ENCODE measurements at regions not wholly inside any gene's neighbourhood (a gene's known extent, or its start where the extent isn't known, plus 50 kb on each side); places are given as distances from the start of the nearest gene placed in this dataset.

DNA sequence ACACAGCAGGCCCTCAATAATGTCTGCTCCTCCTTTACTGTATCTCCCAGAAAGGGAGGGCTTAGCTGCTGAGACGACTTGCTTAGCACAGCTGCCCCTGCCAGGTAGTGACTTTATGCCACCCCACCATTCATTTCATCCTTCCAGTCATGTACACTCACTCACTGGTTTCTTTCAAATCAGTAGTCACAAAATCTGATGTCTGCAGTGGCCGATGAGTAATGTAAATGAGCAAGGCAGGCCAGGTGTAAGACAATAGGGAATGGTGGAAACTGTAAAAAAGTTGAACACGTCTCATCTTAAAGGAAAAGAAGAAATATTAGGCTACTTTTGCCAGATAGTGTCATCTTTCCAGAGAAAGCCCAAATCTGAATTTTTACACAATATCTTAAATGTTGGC lies 207.6 kb upstream of the PRICKLE2 start:
- no peak overlapping the region for H3K4me3 ChIP-seq
- H3K4me1 ChIP-seq: no peaks in the 10 kb centered on the region
- TF ChIP-seq, protein P1, sequence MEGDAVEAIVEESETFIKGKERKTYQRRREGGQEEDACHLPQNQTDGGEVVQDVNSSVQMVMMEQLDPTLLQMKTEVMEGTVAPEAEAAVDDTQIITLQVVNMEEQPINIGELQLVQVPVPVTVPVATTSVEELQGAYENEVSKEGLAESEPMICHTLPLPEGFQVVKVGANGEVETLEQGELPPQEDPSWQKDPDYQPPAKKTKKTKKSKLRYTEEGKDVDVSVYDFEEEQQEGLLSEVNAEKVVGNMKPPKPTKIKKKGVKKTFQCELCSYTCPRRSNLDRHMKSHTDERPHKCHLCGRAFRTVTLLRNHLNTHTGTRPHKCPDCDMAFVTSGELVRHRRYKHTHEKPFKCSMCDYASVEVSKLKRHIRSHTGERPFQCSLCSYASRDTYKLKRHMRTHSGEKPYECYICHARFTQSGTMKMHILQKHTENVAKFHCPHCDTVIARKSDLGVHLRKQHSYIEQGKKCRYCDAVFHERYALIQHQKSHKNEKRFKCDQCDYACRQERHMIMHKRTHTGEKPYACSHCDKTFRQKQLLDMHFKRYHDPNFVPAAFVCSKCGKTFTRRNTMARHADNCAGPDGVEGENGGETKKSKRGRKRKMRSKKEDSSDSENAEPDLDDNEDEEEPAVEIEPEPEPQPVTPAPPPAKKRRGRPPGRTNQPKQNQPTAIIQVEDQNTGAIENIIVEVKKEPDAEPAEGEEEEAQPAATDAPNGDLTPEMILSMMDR (IDR thresholded peaks at IDR 0.05): no peak
- intact Hi-C loops (cut with DNase I): no loop called here
- peaks cover 3% of the 10 kb centered on the region for H3K9me3 ChIP-seq
- H3K27ac ChIP-seq: no peak overlapping the region
- no peak for ATAC-seq
- WGBS, 3 donors: 86 to 90% (median 88%) methylated on average over 3 of the region's 3 CpGs
- peaks cover 0 to 2% (median 0%) of the 10 kb centered on the region in 3 donors for H3K27me3 ChIP-seq (ENCODE audit: insufficient read depth in 3 of 3, low read length in 2 of 3)
- DNase-seq: no peak
- H3K36me3 ChIP-seq (ENCODE audit: insufficient read depth in 1 of 2, low read depth in 1 of 2): no peaks in the 10 kb centered on the region

DNA sequence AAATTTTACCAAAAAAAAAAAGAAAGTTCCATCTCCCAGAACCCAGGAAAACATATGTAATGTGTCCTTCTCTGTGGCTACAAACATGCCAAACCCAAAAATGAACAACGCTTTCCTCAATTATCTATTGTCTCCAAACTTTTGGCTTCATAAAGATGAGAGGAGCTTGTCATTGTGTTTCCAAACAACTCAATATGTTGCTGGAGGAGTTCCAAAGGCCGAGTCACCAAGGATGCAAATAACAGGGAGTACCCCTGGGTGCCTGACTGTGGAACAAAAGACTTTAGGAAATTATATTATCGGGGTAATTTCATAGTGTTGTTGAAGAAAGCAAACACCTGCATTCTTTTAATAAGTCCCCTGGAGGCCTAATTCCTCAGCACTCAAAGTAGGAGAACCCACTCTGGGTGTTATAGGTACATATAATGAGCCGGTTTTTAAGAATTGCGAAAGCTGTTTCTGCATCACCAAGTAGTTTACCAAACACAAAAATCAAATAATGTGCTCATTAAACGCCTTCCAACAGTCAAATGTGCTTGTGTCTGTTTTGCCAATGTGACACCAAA lies 206.3 kb upstream of the PRICKLE2 start:
- H3K27me3 ChIP-seq (ENCODE audit: insufficient read depth in 3 of 3, low read length in 2 of 3): peaks cover 0 to 2% (median 0%) of the 10 kb centered on the region in 3 donors
- no peaks in the 10 kb centered on the region for H3K4me1 ChIP-seq
- DNase-seq (no peak), ATAC-seq (no peak)
- peaks cover 3% of the 10 kb centered on the region for H3K9me3 ChIP-seq
- TF ChIP-seq, protein P1 (IDR thresholded peaks at IDR 0.05): no peak
- no peak overlapping the region for H3K4me3 ChIP-seq
- WGBS, 3 donors: 63 to 73% (median 73%) methylated on average over 6 of the region's 6 CpGs
- H3K36me3 ChIP-seq (ENCODE audit: insufficient read depth in 1 of 2, low read depth in 1 of 2): no peaks in the 10 kb centered on the region
- intact Hi-C loops (cut with DNase I): no loop called here
- no peak overlapping the region for H3K27ac ChIP-seq

DNA sequence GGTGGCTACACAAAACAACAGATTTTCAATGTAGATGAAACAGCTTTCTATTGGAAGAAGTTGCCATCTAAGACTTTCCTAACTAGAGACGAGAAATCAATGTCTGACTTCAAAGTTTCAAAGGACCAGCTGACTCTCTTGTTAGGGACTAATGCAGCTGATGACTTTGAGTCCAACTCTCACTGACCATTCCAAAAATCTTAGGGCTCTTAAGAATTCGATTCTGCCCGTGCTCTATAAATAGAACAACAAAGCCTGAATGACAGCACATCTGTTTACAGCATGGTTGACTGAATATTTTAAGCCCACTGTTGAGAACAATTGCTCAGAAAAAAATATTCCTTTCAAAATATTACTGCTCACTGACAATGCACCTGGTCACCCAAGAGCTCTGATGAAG lies 202.4 kb upstream of the PRICKLE2 start:
- ATAC-seq: no peak
- Histone ChIP-seq H3K4me3 (no peak overlapping the region), H3K4me1 (no peaks in the 10 kb centered on the region), H3K9me3 (peaks cover 3% of the 10 kb centered on the region), H3K27me3 (ENCODE audit: insufficient read depth in 3 of 3, low read length in 2 of 3) (peaks cover 0 to 2% (median 0%) of the 10 kb centered on the region in 3 donors), H3K27ac (no peak overlapping the region), H3K36me3 (ENCODE audit: insufficient read depth in 1 of 2, low read depth in 1 of 2) (no peaks in the 10 kb centered on the region)
- DNase-seq: no peak
- 19 to 47% (median 31%) methylated on average over 3 of the region's 3 CpGs for WGBS, 3 donors
- intact Hi-C loops (cut with DNase I): no loop called here
- TF ChIP-seq, protein P1 (IDR thresholded peaks at IDR 0.05): no peak

DNA sequence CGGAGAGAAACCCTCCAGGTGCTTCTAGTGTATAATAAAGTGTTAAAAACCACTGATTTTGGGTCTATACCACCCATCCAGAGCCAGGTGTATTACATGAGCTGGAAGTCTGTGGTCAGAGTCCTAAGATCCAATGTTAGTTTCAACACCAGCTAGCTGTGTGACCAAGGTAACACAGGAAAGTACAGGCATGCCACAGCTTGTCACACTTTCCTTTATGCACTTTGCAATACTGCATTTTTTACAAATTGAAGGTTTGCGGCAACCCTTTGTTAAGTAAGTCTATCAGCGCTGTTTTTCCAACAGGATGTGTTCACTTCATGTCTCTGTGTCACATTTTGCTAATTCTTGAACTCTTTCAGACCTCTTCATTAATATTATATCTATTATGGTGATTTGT lies 201.3 kb upstream of the PRICKLE2 start:
- WGBS, 3 donors: 93 to 95% (median 94%) methylated on average over 3 of the region's 3 CpGs
- TF ChIP-seq, protein P1 (IDR thresholded peaks at IDR 0.05): no peak
- no peaks in the 10 kb centered on the region for H3K4me1 ChIP-seq

DNA sequence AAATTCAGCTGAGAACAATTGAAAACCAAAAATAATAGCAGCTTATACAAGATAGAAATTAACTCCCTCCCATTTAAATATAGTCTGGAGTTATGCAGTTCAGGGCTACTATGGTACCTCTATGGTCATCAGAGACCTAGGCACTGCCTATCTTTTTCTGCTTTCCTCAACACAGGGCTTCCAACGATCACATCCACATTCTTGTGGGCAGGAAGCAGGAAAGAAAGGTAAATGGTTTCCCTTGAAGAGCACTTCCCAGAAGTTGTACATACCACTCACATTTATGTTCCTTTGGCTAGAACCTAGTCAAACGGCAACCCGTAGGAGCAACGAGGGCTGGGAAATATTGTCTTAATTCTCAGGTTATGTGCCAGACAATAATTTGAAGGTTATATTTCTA lies 197.7 kb upstream of the PRICKLE2 start:
- ATAC-seq: no peak
- intact Hi-C loops (cut with DNase I): no loop called here
- TF ChIP-seq, protein P1 (IDR thresholded peaks at IDR 0.05): no peak

More for the DNA sequence above, 201.3 kb upstream of the PRICKLE2 start:
- ATAC-seq (no peak), DNase-seq (no peak)
- Histone ChIP-seq H3K27ac (no peak overlapping the region), H3K4me3 (no peak overlapping the region), H3K36me3 (ENCODE audit: insufficient read depth in 1 of 2, low read depth in 1 of 2) (no peaks in the 10 kb centered on the region), H3K9me3 (peaks cover 3% of the 10 kb centered on the region), H3K27me3 (ENCODE audit: insufficient read depth in 3 of 3, low read length in 2 of 3) (peaks cover 0 to 2% (median 0%) of the 10 kb centered on the region in 3 donors)
- intact Hi-C loops (cut with DNase I): no loop called here

More for the DNA sequence above, 197.7 kb upstream of the PRICKLE2 start:
- Histone ChIP-seq H3K27me3 (ENCODE audit: insufficient read depth in 3 of 3, low read length in 2 of 3) (no peaks in the 10 kb centered on the region), H3K4me3 (no peak overlapping the region), H3K36me3 (ENCODE audit: insufficient read depth in 1 of 2, low read depth in 1 of 2) (no peaks in the 10 kb centered on the region), H3K9me3 (no peaks in the 10 kb centered on the region), H3K4me1 (no peaks in the 10 kb centered on the region), H3K27ac (no peak overlapping the region)
- WGBS, 3 donors: 70 to 77% (median 70%) methylated on average over 4 of the region's 4 CpGs
- DNase-seq: no peak
